C1 segment of cervical spinal cord (tissue), 14 donors: ENCODE measurements at regions not wholly inside any gene's neighbourhood (a gene's known extent, or its start where the extent isn't known, plus 50 kb on each side); places are given as distances from the start of the nearest gene placed in this dataset.

Experiments used
- DNase-seq, 14 donors: peaks; one replicate each; lab custom pipeline; 2025; lab: John Stamatoyannopoulos, UW

DNA sequence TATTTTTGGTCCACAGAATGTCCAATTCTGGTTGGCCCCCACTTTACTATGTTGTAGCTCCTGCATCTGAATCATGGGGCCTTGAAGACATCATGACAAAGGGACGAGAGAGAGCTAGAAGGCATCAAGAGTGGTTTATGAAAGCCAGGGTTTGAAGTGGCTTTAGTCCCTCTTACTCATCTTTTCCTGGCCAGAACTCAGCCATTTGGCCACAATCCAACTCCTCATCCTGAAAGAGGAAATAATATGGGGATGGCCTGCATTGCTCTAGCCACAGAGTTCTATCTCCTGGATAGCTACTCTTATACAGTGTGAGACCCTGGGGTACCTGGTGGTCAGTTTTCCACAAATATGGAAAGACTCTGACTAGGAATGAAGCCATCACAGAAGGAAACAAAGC, 418.9 kb downstream of the XPNPEP1 start:
- no peak for DNase-seq

DNA sequence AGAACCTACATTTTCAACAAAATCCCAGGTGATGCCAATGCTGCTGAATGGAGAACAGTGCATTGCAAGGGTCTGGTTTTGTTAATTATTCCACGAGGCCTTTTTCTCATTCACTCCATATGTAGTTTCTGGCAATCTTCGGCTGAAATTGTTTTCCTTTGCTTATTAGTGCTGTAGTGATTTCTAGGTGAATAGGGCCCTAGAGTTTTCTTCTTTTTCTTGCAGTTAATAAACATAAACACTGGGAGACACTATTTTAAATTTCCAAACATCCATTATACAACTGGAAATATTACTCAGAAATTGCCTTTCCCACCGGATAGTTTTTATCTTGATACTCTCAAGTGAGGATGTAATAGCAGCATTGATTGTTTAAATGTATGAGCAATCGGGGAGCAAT, 435.6 kb downstream of the XPNPEP1 start:
- DNase-seq: no peak

DNA sequence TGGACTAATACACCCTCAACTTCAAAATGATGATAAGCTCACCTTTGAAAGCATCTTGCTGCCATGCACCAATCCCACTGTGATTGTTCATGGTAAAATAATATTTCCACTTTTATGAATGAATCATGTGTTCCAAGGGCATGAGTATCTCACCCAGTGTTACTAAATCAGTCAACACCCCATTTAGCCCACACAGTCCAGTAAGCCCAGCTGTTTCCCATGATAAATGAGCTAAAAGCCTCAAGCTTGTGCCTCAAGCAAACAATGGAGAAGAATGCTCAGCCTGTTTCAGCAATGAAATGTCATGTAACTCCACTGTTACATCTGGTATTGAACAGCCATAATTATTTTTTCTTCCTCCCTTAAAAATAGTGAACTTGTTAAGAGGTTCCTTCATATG, 442.5 kb downstream of the XPNPEP1 start:
- no peak for DNase-seq

DNA sequence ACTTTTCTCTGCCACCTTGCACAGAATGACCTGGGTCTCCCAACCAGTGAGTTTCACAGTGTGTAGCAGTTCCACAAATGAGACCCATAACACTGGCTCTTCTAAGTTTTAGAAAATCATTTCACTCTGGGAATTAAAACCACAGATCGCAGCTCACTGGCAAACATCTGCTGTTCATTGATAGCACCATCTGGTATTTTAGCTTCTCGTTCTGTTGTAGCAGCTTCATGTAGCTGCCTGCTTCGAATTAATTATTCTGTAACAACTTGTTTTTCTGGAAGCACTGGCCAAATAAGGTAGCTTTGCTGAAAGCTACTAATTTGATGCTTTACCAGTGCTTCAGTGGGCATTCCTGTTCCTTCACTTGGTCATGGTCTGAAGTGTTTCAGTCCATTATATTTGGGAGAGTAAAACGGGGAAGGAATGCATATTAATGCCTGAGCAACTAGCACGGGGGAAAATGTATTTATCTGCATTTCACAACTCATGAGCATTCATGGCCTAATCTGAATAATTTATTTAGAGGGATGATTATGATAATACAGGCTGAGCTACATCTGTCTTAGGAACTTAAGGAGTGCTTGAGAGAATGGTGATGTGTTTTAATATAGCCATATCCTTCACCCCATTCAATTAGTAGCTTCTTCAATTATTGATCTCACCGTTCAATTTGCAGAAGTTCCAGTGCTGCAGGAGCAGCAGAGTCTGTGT, 447.4 kb downstream of the XPNPEP1 start:
- DNase-seq: no peak

DNA sequence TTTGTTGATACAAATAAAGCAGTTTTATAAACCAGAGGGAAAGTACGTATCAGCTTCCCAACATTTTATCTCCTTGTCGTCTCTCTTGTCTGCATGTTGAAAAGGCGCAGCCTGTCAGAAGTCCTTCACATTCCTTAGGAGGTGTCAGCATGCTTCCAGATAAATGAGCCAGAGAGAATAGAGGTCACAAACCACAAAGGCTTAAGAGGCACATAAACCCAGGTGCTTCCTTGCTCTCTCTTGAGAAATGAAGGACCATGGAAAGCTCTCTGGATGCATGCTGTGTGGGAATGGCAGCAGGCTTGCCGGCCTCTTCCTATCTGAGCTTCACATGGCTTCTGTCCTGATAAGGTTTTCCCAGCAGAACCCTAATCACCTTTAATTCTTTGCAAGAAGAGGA, 448.5 kb downstream of the XPNPEP1 start:
- DNase-seq: no peak

DNA sequence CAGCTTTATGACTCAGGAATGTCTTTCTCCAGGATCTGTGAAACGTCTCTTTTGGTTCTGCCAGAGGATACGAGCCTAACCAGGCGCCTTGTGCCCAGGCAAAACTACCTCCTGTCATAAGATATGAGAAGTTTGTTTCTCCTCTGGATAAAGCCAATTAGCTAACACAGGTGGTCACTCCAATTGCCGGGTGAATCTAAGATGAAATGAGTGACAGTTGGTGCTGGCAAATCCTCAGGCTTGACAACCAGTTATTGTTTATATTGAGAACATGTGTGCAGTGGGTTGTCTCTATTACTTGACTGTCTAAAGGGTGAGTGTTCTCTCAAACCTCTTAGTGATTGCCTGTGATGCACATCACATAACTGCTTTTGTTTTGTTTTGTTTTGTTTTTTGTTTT, 449.1 kb downstream of the XPNPEP1 start:
- DNase-seq: no peak

DNA sequence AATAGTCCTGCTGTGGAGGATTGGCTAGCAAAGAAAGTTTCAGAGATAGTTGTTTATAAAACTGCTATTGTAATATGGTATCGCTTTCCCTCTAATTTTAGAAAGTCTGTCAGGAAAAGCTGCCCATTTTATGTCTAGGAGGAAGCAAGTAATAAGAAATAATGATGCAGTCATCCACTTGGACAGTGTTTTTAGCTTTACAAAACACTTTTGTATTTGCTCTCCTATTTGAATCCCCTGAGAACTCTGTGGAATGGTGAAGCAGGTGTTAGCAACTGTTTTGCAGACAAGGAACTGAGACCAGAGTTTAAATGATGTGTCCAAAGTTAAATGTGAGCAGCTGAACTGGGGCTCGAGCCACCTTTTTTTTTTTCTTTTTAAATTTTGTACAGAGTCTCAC, 455.8 kb downstream of the XPNPEP1 start:
- DNase-seq: no peak

DNA sequence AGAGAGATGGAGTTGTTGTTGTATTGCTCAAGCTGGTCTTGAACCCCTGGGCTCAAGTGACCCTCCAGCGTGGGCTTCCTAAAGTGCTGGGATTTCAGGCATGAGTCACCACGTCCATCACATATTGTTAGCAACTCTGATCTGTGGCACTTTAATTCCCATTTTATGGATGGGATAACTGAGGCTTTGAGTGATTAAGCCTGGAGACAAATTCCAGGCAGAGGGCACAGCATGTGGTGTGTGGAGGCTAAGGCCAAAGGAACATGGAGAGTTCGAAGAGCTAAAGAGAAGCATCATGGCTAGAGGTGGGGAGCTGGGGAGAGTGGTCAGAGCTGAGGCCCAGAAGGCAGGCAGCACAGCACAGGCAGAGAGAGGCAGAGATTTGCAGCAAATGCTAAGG, 458.4 kb downstream of the XPNPEP1 start:
- no peak for DNase-seq

DNA sequence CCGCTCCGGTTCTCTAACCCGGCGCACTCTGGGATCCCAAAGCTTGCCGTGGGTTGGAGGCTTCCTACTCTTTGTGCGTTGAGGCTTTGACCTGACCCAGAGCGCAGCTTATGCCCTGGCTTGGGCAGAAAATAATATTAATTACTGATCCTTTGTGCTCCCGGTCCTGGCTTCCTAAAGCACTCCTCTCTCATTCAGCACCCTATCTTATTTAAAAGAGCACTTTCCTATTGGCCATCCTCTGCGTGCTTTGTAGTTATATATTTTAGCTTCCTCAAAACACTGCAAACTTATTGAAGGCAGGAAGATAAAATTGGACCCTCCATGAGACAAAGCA, 466.0 kb downstream of the XPNPEP1 start:
- no peak for DNase-seq

DNA sequence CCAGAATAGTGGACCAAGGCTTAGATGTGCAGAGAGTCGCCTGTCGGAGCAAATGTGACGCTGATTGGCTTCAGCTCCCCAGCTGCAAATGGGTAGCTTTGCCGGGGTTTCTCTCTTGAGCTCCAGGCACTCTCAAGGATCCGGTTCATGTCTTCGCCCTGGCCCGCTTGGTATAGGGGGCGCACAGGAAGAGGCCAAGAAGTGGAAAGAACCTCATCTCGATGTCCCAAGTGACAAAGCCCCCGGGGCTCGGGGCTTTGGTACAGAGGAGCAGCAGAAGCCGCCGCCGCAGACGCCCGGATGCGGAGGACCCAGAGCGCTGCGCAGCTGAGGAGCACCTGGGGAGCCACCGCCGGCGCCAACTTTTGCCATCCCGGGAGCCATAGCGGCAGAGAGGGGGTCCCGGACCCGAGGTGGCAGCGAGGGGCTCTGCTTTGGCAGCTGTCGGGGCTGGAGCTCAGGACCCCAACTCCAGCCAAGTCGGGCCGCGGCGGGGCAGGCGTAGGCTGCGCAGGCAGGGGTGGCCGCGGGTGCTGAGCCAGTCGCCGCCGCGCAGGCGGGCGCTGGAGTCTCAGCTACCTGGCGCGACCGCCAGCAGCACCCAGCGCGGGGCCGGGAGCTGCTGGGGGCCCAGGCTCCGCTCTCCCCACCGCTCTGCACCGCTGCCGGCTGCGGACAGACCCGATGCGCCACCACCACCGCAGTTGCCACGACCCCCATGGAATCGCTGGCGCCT, 466.6 kb downstream of the XPNPEP1 start:
- DNase-seq: no peak

DNA sequence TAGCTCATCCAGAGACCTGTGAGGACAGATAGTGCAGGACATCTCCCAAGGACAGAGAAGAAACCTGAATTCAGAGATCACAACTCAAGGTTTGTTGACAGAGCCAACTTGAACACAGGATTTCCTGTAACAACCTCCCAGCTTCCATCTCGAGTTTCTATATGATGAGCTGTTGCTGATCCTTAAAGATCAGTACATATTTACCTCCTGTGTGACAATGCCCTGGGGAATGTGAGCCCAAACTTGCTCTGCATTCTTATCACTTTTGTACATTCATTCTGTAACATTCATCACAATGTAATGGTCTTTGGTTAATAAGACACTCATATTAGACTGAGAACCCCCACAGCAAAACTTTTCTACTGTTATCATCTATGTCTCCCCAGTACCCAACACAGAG, 468.6 kb downstream of the XPNPEP1 start:
- DNase-seq: no peak

DNA sequence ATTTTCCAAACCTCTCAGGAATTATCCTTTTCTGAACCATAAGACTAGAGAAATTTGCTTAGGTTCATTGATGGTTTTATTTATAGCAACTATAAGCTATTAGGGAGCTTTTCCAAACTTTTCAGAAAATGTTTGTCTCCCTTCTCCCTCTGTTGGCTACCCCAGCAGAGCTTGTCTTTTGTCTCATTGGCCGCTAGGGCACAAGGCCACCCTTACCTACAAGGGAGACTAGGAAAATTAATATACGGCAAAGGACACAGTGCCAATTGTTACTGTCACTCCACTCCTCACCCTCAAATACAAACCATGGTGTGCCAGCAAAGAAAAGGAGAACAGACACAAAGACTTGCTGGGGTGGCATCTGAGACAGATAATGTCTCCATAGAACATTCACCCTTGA, 471.4 kb downstream of the XPNPEP1 start:
- no peak for DNase-seq

DNA sequence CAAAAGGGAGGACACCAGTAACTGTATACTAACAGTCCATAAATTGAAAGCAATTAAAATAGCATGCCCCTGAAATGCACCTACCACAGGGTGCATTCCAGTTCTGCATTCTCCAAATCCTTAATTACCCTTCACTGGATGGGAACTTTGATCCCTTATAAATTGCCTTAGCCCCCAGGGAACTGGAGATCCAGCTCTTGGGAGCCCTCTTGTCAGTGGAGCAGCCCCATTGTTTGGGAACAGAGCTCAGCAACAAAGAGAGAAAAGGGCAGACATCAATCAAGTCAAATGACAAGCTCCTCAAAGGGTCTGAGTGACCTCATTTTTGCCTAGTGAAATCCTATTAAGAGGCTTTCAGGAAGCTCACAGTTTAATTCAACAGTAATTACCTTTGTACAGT, 472.6 kb downstream of the XPNPEP1 start:
- DNase-seq: no peak

DNA sequence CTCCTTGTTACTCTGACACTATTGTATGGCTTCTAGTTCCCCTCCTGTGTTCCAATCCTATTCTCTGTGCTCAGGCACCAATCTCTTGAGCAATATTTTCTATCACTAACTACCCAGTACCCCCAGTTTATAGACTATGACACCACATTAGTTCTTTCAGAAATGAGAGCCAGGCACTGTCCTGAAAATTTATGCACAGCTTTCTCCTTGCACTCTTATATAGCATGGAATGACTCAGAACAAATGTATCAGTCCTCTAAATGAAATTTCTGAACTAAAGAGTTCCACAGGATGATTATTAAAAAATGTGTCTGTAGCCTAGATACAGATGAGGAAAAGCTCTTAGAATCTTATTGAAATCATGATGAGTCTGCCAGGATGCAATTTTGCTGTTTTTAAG, 489.9 kb downstream of the XPNPEP1 start:
- DNase-seq: no peak

DNA sequence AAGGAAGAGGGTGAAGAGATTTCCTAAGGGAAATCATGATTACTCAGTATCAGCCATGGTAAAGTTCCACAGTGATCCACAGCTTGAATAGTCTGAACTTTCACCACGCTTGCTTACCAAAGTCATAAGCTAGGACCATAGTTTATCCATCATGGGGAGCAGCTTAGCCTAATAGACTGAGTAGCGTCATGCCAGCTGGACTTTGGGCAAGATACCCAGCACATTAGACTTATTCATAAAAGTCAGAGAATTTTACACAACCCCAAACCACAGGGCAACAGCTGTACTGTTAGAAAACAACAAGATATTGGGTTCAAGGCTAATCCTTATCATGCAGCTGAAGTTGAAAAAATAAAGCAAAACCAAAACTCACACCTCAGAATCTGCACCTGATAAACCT, 491.0 kb downstream of the XPNPEP1 start:
- no peak for DNase-seq

DNA sequence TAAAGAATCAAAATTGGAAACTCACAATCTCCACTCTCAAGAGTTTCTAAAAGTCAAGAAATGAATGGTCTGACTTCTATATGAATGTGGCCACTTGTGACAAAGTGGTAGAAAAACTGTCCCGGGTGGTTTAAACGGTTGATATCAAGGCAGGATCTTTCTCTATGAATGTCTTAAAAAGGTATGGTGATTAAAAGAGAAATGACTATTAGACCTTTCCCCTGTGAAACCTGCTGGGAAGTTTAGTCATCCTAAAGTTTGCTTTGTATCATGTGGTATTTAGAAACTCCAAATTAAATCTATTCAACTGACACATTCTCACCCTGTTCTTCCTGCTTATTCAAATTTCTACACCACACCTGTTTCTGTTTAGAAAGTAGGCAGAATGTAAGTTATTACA, 492.5 kb downstream of the XPNPEP1 start:
- DNase-seq: no peak

DNA sequence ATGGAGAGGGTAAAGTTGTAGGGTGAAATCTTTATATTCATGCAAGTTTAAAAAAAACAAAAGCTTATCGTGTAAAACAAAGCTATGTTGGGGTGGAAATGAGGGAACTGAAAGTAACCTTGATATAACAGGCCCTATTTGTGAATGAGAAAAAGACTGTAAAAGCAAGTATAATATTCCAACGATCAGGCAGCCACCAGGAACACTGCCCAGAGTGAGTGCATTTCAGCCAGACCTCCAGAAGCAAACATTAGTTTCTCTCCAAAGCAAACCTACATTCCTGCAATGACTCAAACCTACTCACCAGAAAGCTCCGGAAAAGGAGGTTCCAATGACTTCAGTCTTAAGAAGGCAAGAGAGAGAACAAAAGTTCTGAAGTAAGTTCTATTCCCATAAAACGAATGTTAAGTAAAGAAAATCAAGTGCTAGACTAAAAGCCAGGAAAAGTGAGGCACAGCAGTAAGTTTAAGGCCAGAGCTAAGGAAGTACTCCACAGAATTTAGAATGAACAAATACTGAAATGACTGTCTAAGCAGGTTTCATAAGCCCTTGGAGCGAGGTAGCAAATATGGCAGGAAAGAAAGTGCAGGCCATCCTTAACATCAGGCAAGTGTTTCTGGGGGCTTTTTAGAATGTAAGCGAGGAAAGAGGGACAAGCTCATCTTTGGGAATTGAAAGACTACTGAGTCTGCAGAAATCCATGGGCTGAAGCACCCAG, 493.1 kb downstream of the XPNPEP1 start:
- no peak for DNase-seq

DNA sequence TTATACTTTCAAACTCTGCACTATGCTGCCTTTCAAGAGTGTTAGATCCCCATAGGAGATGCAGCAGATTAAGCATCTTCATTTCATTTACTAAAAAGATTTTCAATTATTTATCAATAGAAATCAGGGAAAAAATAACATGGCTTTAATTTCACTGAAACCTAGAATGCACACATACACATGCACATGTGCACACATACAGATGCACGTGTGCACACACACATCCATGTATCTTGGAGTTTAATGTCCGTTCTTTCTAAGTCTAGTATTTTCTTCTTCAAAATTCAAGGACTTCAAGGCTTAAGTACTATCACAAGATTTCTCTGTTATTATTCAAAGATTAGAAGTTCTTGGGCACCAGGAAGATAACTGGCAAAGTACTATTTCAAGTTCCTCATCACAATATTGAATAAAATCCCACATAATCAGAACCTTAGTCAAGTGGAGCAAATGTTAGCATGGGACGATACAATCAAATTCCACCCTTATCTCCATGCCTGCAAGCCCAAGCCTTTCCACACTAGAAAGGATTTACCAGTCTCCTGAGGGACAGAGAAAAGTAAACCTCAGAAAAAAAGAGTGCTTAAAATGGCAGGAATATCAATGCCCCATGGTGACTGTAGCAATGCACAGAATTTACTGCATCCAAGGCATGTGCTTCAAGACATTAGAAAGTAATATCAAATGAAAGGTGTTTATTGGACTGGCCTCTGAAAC, 494.4 kb downstream of the XPNPEP1 start:
- DNase-seq: no peak

DNA sequence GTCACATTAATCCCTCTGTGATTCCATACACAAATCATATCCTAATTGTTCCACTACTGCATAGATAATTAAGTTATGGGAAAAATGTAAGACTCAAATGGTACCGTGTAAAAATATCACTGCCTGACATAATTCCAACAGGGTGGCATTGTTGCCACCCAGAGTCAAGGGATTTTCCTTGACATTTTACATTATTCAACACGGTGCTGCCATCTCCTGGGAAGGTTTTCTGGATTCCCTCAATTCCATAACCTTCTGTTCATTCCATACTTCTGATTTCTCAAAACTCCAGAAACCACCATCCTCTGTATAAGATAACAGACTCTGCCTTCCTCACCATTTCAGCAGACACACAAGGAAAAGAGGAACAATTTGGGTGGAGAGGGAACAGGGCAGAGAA, 495.9 kb downstream of the XPNPEP1 start:
- DNase-seq: no peak

DNA sequence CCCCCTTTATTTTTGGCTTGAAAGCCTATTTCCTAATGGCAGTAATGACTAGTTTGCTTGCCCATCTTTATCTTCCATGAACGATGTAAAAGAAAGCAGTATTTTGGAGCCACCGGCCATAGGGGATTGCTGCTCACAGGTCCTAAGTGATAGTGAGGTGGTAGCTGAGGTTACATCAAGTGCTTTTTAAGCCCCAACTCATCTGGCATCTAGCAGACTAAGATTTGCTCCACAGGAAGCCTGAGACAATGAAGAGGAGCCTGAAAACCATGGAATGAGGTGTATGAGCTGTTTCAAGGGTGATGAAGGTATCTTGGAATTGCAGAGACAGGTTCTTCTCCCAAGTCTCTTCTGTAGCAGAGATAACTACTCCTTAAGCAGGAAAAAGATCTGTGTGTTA, 496.3 kb downstream of the XPNPEP1 start:
- no peak for DNase-seq

DNA sequence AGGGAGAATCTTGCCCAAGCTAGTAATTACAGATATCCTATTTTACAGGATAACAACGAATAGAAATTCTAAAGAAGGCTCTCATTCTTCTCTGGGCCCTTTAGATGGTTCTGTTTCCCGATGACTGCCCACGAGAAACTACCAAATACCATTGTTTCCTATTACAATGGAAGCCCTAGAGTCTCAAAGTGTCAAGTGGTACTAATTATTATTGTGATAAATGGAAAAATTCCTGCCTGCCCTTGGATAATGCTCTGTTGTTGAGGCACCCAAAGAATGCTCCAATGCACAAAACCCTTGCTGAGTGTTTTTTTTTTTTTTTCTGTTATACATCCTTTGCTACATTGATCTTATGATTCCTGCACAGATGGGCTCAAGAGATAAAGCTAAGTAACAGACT, 504.5 kb downstream of the XPNPEP1 start:
- no peak for DNase-seq

DNA sequence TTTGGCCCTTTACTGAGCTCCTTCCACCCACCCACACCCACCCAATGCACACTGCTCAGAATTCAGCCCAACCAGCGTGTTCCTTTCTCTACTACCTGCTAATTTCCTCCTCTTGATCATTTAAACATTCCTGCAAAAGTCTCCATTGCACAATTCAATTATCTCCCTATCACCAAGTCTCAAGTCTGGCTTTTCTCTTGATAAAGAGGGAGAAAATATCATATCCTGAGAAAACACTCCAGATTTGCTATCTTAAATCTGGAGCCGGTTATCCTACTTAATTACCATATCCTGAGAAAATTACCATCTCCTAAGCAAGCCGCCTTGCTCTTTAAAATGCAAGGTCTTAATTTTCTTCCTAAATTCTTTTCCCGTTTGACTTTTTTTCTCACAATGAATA, 505.5 kb downstream of the XPNPEP1 start:
- DNase-seq: no peak
